GM19240 (cell line): ENCODE measurements at regions not wholly inside any gene's neighbourhood (a gene's known extent, or its start where the extent isn't known, plus 50 kb on each side); places are given as distances from the start of the nearest gene placed in this dataset.

Experiments
- DNase-seq: peaks from one replicate; pipeline ENCODE4 v3.0.0; 2011; ENCODE audit warnings: low spot score; ENCODE audit not compliant: insufficient read length

DNA sequence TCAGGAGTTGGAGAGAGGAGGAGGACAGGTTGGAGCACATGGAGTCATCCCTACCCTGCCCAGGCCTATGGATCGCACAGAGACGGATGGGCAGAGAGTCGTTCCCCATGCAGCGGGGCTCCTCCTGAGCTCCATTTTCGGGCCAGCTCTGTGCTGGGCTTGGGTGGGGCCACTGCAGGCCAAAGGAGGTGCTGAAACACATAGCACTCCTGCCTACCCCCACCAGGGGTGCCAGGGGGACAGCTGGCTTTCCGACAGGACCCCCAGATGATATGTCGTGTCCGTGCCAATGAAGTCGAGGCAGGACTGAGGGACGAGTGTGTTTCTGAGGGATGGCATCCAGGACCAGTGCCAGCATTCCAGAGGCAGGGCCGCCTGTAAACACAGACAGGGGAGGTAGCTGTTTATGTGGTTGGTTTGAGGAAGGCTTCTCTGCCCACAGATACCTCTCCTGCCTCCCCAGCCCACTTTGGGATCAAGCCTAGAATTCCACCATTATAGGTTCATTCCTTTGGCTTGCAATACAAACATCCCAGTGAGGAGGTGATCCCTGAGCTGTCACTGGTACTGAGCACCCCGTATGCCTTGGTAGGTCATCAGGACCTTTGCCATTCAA is 116.6 kb downstream of the GLI2 start:
- DNase-seq = no peak

DNA sequence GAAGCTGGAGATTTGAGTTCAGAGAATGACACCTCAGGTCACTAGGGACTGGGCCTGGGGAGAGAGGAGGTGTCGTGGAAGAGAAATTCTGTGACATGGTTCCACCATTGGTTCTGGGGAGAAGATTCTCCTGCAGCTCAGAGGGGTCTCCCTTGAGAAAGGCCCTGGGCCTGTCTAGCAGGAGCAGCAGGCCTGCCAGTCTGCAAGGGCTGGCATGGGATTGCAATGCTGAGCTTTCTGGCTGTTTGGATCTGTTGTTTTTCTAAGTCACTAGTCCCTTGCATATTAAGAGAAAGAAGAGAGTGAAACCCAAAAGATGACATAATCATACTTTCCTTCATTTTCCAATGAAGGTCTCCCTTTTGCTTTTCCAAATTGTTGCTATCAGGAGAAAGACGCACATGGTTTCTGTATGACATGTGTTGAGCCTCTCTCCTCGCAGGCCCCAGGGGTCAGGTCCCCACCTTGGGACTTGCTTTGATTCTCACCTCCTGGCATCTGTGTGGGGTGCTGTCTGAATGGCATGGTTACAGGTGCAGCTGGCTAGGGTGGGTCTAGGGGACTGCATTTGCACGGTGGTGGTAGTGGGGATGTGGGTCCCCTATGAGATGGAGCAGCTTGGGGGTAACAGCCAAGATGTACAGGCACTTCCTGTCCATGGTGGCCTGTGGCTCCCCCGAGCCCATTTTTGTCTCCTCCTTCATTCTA is 117.8 kb downstream of the GLI2 start:
- DNase-seq = no peak

DNA sequence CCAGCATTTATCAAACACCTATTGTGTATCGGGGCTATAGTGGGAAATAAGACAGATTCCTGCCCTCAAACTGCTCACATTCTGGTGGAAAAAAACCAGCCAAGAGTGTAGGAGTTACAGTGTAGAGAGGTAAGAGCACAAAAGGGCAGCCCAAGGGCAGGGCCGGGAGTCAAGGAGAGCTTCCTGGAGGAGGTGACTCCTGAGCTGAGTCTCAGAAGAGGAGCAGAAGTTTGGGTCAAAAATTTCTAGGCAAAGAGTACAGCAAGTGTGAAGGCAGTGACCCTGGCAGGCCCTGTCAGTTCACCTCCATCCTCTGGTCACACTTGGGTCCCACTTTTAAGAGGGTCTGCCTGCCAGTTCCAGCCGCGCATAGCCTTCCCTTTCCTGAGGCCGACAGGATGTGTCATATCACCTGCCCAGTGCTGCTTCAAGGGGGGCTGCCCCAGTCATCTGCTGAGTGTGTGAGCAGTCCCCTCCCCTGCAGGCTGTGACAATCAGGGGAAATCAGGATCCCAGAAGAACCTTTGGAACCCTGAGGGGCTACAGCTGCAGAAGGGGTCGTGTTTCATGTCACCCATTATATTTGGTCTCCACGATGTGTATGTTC is 118.4 kb downstream of the GLI2 start:
- no peak for DNase-seq

DNA sequence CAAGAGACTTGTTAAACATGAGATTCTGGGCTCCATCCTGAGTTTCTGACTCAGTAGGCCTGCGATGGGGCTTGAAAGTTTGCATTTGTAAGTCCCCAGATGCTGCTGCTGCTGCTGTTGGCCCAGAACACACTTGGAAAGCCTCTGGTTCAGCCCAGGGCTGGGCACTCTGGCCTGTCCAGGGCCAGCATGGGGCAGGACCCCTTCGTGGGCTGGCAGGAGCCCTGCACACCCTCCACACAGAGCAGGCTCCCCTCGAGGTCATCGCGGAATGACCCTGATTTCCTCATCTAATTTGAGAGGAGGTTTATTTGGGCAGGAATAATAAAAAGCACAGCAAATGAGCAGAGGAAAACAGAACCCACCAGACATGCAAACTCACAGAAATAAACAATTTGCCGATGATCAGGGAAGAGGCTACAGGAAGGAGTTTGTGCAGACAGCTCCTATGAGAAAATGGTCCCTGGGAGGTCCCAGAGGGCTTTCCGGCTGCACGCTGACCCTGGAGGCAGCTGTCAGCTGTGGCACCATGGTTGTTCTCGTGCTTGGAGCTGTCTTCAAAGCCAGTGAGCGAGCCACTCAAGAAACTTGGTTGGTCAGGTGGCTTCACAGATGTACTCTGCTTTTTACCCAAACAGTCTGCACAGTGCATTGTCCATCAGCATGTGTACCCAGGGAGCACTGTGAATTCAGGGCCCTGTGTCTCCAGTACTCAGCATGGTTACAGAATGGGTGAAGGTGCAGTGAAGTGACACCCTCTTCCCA is 119.3 kb downstream of the GLI2 start:
- no peak for DNase-seq

DNA sequence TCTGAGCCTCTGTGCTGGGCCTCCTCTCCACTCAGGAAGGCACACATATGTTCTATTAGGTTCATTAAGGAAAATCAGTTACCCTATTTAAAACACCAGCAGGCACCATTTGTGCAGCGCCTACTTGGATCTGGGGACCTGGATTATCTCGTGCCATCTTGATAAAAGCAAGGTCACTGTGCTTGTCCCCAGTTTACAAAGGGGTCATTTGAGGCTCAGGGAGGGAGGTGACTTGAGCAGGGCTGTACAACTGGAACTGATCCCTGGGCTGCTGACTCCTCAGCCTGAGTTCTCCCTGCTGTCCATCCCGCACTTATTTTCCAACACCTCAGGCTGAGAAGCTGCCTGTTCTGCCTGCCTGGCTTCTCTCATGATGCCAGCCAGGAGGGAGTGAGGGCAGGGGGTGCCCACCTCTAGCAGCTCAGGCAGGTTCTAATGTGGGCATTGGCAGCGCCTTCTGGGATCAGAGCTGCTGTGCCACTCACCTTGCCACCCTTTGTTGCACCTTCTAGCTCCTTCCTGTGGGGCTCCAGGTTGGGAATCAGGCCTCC is 120.3 kb downstream of the GLI2 start:
- DNase-seq = no peak

DNA sequence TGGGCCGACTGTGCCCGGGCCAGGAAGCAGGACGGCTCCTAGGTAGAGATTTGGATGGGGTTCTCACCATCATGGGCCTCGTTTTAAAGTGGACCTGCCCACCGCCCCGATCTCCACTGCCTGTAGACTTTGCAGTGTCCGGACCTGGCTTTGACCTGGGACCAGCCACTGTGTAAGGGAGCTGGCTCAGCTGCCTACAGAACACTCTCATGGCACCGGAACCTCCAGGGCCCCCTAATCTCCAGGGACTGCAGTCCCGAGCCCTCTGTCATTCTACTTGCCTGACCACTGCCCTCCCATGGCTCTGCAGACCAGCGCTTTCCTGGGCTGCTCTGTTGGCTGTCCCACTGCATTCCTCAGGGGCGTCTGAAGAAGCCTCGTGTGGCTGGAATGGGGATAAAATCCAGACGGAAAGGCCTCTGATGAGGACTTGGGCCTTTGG is 120.8 kb downstream of the GLI2 start:
- DNase-seq = no peak

DNA sequence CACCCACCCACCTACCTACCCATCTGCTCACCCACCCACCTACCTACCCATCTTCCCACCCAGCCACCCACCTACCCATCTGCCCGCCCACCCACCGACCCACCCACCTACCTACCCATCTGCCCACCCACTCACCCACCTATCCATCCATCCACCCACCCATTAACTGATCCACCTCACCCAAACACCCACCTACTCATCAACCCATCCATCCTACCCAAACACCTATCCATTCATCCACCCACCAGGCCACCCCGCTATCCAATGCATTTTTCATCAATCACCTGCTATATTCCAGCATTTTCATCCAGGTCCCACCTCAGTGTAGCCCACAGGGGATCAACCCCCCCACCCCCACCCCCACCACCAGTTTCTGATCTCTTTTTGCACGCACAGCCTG is 121.8 kb downstream of the GLI2 start:
- no peak for DNase-seq

DNA sequence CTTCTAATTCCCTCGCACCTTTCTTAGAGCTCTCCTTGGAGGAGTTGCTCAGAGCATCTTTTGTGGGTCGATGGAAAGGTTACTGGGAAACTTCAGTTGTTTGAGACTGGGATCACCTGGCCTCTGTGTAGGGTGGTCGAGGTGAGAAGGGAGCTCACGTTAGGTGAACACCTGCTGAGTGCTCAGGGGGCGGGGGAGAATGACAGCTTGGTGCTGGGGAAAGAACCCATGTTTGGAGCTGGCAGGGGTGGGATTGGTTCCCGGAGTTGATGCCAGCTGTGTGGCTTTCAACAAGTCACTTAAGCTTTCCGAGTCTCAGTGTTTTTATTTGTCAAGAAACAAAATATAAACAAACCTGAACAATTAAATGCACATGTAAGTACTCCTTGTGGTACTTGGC is 122.3 kb downstream of the GLI2 start:
- DNase-seq = no peak

DNA sequence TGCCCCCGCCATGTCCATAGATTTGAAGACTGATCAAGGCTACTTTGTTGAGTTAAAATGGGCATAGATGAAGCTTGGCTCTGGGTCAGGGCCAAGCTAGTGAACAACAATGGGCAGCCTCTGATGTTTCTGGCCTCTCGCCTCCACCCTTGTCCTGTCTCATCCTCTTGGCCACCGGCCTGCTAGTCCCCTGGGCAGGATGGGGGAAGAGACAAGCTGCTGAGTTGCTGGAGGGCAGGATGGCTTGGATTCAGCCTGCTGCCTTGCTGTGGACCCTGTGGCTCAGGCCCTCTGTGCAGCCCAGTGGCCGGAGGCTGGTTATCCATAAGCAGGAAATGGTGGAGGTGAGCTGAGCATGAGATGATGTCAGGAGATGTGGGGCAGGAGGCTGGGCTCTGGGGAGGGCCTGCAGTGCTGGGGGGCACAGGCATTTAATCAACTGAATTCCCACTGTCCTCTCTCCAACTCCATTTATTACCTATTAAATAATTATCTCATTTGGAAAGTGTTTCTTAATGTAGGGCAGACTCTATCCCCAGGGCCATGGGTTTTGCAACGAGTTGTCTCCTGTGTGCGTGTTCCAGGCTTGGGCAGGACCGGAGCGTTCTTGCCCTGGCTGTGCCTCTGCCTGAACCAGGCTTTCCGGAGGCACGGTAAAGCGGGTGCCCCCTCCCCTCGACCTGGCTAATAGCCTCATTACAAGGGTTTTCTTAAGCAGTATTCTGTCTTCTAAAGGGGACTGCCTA is 122.9 kb downstream of the GLI2 start:
- no peak for DNase-seq

DNA sequence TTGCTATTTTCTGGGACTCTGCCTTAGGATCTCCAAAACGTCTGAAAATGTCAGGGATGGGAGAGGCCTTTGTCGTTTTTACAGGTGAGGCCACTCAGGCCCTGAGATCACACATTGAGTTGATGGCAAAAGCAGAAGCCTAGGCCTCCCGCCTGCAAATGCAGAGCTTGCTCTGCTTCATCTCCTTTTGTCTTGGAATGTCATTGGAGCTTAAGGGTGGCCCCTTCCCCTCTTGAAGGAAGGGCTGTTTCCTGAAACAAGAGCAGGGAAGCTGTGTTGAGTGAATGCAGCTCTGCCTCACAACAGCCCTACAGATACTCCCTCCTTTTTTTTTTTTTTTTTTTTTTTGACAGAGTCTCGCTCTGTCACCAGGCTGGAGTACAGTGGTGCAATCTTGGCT is 123.5 kb downstream of the GLI2 start:
- DNase-seq = no peak

DNA sequence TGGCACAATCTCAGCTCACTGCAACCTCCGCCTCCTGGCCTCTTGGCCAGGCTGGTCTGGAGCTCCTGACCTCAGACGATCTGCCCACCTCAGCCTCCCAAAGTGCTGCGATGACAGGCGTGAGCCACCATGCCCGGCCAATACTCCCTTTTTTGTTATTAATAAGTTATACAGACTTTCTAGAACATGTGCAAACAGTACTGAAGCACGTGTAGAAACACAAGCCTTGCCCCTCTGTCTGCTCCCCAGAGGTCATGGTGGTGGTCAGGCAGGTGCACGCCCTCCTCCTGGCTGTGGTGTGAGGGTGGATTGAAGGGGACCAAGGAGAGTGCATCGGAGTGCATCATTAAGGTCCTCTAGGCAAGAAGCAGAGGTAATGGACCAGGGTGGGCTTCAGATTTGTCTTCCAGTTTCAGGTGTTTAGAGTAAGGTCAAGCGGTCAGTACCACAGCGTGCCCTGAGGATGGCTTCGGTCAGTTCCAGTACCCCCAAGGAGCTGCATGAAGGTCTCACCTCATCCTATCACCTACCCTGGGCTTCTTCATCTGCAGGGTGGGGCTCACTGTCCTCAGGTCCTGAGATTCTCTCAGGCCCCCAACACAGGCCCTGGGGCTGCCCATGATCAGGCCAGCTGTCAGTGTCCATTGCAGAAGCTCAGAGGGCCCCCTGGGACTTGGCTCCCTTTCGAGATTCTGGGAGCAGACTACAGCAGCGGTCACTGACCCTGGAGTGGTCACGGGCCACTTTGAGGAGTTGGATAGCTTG is 124.3 kb downstream of the GLI2 start:
- no peak for DNase-seq

DNA sequence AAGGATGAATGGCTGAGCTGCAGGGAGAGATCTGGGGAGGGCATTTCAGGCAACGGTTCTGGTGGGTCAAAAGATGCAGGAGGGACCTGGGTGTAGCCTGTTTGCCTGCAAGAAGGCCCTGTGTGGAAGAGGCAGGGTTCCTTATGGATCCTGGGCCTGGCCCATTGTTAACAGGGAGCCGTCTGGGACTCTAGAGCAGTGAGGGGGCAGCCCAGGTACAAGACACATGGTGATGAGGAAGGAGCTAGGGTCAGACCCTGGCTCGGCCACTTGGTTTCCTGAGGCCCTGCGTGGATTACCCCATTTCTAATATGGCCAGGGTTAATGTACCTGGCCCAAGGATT is 124.9 kb downstream of the GLI2 start:
- no peak for DNase-seq

DNA sequence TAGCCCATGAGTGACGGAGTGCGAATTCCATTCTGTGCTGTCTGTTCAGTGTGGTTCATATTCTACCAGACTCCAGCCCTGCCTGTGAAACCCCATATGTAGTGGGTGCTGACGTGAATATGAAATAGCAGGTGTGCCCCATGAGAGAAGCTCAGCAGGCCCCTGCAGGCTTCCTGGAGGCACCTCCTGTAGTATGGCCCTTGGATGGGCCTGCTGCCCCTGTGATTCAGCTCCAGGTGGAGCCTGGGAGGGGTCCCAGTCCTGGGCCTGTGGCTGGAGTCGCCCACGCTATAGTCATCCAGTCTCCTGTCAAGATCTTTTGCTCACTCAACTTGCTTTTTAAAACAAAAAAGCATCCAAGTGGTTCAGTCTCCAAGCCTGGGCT is 125.5 kb downstream of the GLI2 start:
- DNase-seq = no peak

DNA sequence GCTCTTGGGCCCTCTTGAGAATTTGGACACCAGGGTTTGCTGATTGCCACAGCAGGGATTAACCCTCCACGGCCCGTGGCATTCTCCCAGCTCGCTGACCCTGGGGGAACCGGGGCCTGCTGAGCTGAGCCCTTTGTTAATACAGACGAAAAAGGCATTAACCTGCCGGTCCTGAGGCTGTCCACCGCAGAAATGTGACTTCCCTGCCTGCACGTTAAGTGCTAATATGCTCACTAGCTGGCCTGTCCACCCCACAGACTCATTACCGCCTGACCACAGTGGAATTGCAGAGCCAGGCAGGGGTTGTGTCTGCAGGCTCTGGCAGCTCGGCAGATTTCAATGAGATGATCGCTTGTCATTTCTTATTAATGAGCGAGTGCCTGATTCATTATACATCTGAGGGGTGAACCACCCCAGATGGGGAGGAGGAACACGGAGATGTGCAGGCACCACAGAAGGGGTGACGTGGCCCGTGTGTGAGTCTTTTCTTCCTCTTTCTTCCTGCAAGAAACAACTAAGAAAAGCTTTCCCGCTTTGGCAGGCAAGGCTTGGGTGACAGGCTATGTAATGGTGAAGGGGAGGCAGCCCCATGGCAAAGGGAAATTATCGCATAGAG is 126.0 kb downstream of the GLI2 start:
- no peak for DNase-seq

DNA sequence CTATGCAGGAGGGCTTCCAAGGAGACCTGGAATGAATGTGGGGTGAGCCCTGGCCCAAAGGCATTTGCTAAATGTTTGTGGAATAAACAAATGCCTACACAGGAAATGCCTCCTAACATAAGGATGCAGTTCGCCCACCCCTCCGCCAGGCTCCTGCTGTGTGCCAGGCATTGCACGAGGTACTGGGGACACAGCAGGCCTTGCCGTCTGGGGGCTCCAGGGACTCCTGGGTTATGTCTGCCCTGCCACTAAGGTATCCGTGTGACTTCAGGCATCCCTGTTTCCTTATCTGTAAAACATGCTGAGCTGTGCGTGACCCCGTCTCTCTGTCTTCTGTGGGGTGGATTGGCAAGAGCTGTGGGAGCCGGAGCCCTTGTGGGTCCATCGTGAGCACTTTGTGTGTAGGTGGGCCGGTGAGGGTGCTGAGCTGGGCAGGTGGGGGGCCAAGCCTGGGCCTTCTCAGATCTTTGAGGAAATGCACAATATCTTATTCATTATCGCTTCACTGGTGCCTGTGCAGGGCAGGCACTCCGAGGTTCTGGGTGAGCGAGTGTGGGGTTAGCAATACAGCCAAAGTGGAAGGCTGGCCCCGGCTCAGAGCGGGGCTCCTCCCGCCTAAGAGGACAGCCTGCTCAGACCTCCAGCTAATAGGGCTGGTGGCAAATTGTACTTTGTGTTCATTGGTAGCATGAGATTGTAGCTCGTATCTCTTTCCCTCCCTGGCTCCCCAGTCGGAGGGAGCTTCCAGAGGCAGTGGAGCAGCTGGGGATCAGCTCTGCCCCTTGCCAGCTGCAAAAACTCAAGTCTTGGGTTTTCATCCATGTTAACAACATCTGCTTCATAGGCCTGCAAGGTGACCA is 126.8 kb downstream of the GLI2 start:
- DNase-seq = no peak

DNA sequence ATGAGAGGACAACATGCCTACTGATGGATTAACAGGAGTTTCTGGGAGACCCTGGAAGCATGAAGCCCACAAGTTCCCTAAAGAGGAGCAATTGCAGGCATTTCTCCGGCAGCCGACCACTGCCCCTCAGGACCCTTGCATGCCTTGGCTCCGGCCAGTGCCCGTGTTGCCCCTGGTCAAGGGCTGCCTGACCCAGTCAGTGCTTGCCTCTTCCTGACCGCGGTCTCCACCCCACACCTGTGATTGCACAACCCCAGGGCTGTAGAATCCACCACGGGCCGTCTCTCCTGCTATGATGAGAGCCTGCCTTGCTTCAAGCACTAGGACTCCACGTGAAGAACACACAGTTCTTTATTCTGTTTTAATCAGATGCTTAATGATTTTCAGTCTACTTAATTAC is 127.5 kb downstream of the GLI2 start:
- DNase-seq = no peak

DNA sequence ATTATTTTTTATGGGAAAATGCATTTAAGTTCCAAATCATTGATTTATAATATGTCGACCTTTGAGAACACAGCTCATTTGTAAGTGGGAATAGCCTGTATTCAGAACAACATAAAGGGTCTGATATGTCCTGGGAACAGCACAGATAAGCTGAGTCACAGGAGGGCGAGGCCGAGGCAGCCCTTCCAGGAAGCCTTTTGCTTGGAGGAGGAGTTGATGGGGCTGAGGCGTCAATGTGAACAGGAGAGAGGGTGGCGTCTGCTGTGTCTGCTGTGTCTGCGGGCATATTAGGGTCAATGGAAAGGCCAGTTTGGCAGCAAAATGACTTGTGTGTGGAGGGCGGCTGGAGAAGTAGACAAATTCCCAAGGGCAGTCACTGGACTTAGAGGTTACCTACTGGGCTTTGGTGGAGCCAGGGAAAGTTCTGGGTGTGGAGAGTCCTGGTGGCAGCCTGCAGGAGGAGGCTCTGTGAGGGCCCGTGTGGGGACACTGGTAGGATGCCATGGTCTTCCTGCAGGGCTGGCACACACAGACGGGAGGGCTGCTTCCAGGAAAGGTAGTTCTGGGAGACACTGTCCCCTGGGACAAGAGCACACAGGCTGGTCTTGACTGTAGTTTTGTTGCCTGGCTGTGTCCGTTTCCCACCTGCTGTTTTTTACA is 128.1 kb downstream of the GLI2 start:
- DNase-seq = no peak

DNA sequence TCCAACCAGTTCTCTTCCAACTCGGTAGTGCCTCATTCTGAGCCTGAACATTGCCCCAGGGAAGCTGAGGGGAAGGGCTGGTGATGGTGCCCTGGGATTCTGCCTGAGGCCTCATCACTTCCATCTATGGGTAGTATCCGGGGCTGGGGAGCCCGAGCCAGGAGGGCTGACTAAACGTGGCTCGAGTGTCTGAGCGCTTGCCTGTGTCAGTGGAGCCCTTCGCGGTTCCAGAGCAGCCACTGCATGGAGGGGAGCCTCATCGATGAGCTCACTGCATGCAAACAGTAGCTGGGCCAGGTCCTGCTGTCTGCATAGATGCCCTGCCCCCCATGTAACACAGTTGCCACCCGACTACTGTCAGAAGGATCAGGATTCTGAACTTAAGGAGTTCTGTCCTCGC is 129.3 kb downstream of the GLI2 start:
- DNase-seq = no peak

DNA sequence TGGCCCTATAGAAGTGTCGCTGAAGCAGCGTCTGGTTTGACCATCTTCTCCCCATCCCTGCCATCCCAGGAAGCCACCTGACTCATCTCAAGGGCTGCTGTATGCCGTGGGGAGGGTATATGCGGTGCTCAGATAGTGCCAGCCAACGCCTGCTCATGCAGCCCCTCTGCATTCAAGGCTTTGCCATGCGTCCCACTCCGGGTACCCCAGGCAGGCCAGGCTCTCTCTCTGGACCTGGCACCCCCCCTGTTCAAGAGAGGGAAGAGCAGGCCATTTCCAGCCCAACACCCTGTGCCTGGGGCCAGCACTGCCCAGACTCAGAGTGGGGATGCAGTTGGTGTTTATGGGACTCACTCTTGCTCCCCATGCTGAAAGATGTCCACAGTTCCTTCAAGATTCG is 130.0 kb downstream of the GLI2 start:
- no peak for DNase-seq
